Cardiac muscle cell (in vitro differentiated cells and primary cell): ENCODE measurements at regions not wholly inside any gene's neighbourhood (a gene's known extent, or its start where the extent isn't known, plus 50 kb on each side); places are given as distances from the start of the nearest gene placed in this dataset.
"Not testable (repeated sequence)": the region's sequence is repeated elsewhere in the genome, so short reads cannot be mapped to it uniquely, and the experiment has no call there.

Source experiments
- DNase-seq, 2 donors: peaks; one replicate each; pipeline versions ENCODE4 v3.0.0 to v3.0.0-alpha.2; 2010 to 2017; ENCODE audit warnings: low read depth in 1 of 2, low spot score in 1 of 2
- H3K27ac ChIP-seq: fragments of 200-600 bp; sonication (generic); 2 replicates; pipeline ENCODE4 v1.5.1; 2016
- H3K27me3 ChIP-seq: fragments of 200-600 bp; sonication (generic); 2 replicates; pipeline ENCODE4 v1.6.0; 2016; ENCODE audit warnings: control low read depth
- H3K36me3 ChIP-seq: fragments of 200-600 bp; sonication (generic); 2 replicates; pipeline ENCODE4 v1.5.1; 2016; ENCODE audit warnings: control low read depth
- H3K4me1 ChIP-seq: fragments of 200-600 bp; sonication (generic); 2 replicates; pipeline ENCODE4 v1.8.1; 2017; ENCODE audit warnings: low read depth, mild to moderate bottlenecking, mixed run types
- H3K4me3 ChIP-seq: fragments of 200-600 bp; sonication (generic); 2 replicates; pipeline ENCODE4 v1.5.1; 2016; ENCODE audit warnings: mild to moderate bottlenecking
- H3K9me3 ChIP-seq: fragments of 200-600 bp; sonication (generic); 2 replicates; pipeline ENCODE4 v1.5.1; 2017; ENCODE audit warnings: low read depth, mild to moderate bottlenecking, control low read depth
- TF ChIP-seq, protein P1 (sequence below): IDR thresholded peaks from 2 replicates; pipeline ENCODE4 v1.5.1; 2012; ENCODE audit warnings: low read depth, mild to moderate bottlenecking, low read length

DNA sequence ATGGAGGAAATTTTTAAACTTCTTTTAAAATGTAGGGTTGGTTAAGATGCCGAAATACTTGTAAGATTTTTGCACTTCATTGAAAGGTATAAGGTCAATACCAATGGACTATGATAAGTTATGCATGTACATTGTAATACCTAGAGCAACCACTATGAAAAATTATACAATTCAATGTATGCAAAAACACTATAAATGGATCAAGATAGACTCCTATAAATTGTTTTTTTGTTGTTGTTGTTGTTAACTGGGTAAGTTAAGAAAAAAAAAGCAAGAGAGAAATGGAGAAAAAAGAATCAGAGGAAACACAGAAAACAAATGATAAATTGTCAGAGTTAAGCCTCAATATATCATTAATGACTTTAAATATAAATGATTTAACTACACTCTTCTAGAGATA lies 421.2 kb downstream of the TMEM182 start:
- Histone ChIP-seq H3K4me3 (no peak overlapping the region), H3K27ac (no peak overlapping the region), H3K9me3 (no peaks in the 10 kb centered on the region), H3K36me3 (no peaks in the 10 kb centered on the region), H3K4me1 (no peaks in the 10 kb centered on the region), H3K27me3 (no peaks in the 10 kb centered on the region)
- DNase-seq = no peak
- TF ChIP-seq, protein P1, sequence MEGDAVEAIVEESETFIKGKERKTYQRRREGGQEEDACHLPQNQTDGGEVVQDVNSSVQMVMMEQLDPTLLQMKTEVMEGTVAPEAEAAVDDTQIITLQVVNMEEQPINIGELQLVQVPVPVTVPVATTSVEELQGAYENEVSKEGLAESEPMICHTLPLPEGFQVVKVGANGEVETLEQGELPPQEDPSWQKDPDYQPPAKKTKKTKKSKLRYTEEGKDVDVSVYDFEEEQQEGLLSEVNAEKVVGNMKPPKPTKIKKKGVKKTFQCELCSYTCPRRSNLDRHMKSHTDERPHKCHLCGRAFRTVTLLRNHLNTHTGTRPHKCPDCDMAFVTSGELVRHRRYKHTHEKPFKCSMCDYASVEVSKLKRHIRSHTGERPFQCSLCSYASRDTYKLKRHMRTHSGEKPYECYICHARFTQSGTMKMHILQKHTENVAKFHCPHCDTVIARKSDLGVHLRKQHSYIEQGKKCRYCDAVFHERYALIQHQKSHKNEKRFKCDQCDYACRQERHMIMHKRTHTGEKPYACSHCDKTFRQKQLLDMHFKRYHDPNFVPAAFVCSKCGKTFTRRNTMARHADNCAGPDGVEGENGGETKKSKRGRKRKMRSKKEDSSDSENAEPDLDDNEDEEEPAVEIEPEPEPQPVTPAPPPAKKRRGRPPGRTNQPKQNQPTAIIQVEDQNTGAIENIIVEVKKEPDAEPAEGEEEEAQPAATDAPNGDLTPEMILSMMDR = no peak

DNA sequence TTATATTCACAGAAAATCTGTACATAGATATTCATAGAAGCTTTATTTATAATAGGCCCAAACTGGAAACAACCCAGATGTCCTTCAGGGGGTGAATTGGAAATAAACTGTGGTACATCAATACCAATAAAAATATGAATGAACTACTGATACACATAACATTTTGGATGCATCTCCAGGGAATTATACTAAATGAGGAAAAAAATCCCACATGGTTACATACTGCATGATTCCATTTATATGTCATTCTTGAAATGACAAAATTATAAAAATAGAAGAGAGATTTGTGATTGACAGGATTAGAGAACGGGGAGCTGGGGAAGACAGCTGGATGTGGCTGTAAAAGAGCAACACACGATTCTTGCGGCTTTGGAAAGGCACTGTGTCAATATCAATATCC lies 435.0 kb downstream of the TMEM182 start:
- H3K27ac ChIP-seq = no peak overlapping the region
- no peaks in the 10 kb centered on the region for H3K36me3 ChIP-seq
- no peaks in the 10 kb centered on the region for H3K9me3 ChIP-seq
- H3K27me3 ChIP-seq = no peaks in the 10 kb centered on the region
- H3K4me3 ChIP-seq = no peak overlapping the region
- H3K4me1 ChIP-seq = no peaks in the 10 kb centered on the region
- DNase-seq = no peak
- TF ChIP-seq, protein P1 = no peak

DNA sequence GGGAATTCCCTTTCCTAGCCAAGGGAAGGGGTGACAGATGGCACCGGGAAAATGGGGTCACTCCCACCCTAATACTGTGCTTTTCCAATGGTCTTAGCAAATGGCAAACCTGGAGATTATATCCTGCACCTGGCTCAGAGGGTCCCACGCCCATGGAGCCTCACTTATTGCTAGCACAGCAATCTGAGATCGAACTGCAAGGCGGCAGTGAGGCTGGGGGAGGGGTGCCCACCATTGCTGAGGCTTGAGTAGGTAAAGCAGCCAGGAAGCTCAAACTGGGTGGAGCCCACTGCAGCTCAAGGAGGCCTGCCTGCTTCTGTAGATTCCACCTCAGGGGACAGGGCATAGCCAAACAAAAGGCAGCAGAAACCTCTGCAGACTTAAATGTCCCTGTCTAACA lies 438.9 kb downstream of the TMEM182 start:
- not testable (repeated sequence) for H3K27me3 ChIP-seq, H3K27ac ChIP-seq, DNase-seq, H3K36me3 ChIP-seq, H3K4me3 ChIP-seq, H3K9me3 ChIP-seq, H3K4me1 ChIP-seq

DNA sequence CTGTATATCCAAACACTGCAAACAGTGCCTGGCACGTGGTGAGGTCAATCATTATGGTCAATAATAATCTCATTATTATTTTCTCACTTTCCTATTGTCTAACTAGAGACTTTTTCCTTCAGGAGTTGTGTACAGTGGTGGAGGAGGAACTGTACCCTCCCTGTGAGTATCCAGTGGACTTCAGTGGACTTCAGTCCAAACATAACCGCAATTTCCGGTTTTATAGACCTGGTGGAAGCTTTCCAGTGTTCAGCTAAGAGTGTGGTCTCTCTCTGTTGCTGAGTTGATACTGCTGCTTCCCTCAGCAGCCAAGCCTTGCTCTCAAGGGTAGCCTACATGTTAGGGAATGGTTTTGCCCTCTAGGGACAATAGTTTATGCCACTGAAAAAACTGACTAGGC lies 447.1 kb downstream of the TMEM182 start:
- no peak overlapping the region for H3K27ac ChIP-seq
- no peaks in the 10 kb centered on the region for H3K9me3 ChIP-seq
- no peaks in the 10 kb centered on the region for H3K27me3 ChIP-seq
- no peak overlapping the region for H3K4me3 ChIP-seq
- no peaks in the 10 kb centered on the region for H3K4me1 ChIP-seq
- DNase-seq = no peak
- no peaks in the 10 kb centered on the region for H3K36me3 ChIP-seq
- TF ChIP-seq, protein P1 = no peak

DNA sequence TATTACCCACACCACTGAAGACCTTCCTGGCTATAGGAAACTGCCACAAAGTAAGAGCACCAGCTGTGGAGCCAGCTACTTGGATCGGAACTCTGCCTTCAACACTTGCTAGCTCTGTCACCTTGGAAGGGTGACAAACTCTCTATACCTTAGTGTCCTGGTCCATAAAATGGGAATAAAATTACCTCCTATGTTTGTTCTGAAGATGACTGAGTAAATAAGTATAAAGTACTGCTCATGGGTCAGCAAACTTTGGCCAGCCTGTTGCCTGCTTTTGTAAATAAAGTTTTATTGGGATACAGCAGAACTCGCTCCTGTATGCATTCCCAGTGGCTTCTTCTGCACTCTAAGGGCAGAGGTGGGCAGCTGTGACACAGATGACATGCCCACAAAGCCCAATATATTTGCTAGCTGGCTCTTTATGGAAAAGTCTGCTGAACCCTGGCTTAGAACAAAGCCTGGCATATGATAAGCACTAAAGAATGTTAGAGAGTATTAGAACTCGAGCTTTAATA lies 451.3 kb downstream of the TMEM182 start:
- H3K4me1 ChIP-seq = no peaks in the 10 kb centered on the region

DNA sequence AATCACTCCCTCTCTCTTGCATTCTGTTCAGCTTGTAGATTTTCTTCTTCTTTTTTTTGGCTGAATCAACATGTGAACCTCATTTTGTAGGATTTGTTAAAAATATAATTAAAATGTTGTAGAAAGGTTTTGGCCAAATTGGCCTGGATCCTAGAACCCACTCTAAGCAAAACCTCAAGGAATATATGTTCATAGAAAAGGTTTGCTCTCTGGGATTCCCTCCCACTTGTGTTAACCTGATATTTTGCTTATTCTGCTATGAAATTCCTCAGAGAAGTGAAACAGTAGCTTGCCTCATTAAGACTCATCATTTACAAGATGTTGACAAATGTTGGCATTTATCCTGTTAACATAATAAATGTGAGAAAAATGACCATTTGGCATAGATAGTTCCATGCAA lies 456.7 kb downstream of the TMEM182 start:
- Histone ChIP-seq H3K9me3 (no peaks in the 10 kb centered on the region), H3K36me3 (no peaks in the 10 kb centered on the region), H3K4me1 (no peaks in the 10 kb centered on the region), H3K27ac (no peak overlapping the region), H3K4me3 (no peak overlapping the region), H3K27me3 (no peaks in the 10 kb centered on the region)
- TF ChIP-seq, protein P1 = no peak
- DNase-seq = no peak

More for the DNA sequence above, 451.3 kb downstream of the TMEM182 start:
- no peak for DNase-seq
- Histone ChIP-seq H3K9me3 (no peaks in the 10 kb centered on the region), H3K27me3 (no peaks in the 10 kb centered on the region), H3K27ac (no peak overlapping the region), H3K4me3 (no peak overlapping the region), H3K36me3 (no peaks in the 10 kb centered on the region)
- TF ChIP-seq, protein P1 = no peak
